PC-9 (cell line): ENCODE measurements at regions not wholly inside any gene's neighbourhood (a gene's known extent, or its start where the extent isn't known, plus 50 kb on each side); places are given as distances from the start of the nearest gene placed in this dataset.

ENCODE experiments used
- CTCF ChIP-seq: fragments of 200-600 bp; sonication (generic); conservative IDR thresholded peaks from 2 replicates; pipeline ENCODE4 v1.6.1; 2017; ENCODE audit warnings: mixed run types, antibody characterized with exemption, mild to moderate bottlenecking, moderate library complexity
- EZH2 ChIP-seq: fragments of 200-600 bp; sonication (generic); IDR thresholded peaks from 2 replicates; pipeline ENCODE4 v1.8.0; 2017; ENCODE audit warnings: antibody characterized with exemption, low read depth

- TF ChIP-seq CTCF = no peak
- no peak for TF ChIP-seq EZH2
Observed at GRCh38 chr18:60200558-60200957, 172.0 kb downstream of the MC4R start.
